EH (cell line): ENCODE measurements at regions not wholly inside any gene's neighbourhood (a gene's known extent, or its start where the extent isn't known, plus 50 kb on each side); places are given as distances from the start of the nearest gene placed in this dataset.

Experiments
- DNase-seq: peaks from one replicate; pipeline ENCODE4 v3.0.0-alpha.2; 2015; ENCODE audit warnings: low read depth

DNA sequence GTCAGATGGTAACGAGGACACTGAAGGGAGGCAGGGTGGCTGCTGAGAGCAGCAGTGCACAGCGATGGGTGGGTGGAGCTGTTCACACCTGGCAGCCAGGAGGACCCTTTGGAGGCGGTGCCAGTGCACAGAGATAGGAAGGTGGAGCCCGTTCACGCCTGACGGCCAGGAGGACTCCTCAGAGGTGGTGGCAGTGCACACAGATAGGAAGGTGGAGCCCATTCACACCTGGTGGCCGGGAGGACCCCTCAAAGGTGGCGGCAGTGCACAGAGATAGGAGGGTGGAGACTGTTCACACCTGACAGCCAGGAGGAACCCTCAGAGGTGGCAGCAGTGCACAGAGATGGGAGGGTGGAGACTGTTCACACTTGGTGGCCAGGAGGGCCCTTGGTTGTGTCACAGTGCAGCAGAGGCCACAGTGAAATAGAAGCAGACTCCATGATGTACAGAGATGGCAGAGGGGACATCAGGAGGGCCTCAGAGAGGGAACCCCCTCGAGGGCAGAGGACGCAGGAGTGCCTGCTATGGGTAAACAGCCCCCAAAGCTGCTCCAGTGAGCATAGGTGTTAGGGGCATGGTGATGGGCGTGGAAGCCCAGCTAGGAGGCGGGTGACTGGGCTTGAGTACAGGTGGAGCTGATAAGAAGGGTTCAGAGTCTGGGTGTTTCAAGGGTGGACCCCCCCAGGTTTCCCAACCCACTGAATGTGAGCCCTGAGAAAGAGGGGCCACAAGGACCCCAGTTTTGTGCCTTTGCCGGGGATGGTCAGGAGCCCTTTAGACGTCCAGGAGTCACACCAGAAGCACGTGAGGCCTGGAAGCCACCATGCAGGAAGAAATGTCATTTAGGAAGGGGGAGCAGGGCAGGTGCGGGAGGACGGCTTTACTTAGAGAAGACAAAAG lies 566.7 kb downstream of the BRD1 start:
- DNase-seq: no peak

DNA sequence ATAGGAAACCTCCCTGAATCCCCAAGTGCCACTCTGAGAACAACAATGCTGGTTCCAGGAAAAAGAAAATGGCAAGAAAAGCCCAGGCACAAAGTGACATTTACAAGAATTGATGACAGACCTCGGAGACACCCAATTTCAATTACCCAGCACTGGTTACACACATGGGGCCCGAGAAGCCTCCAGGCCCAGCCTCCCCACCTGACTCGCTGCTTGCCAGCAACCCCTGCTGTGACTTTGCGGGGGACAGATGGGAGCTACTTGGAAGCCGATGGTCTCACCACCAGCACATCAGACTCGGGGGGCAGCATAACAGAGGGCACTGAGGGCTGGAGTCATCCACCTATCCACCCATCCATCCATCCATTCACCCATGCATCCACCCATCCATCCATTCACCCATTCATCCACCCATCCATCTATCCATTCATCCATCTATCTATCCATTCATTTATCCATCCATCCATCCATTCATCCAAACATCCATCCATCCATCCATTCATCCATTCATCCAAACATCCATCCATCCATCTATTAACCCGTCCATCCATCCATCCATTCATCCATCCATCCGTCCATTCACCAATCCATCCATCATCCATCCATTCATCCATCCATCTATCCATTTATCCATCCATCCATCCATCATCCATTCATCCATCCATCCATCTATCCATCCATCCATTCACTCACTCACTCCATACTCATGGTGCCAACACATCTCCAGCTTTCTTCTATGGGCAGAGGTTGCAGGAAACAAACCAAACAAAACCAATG lies 567.6 kb downstream of the BRD1 start:
- no peak for DNase-seq

DNA sequence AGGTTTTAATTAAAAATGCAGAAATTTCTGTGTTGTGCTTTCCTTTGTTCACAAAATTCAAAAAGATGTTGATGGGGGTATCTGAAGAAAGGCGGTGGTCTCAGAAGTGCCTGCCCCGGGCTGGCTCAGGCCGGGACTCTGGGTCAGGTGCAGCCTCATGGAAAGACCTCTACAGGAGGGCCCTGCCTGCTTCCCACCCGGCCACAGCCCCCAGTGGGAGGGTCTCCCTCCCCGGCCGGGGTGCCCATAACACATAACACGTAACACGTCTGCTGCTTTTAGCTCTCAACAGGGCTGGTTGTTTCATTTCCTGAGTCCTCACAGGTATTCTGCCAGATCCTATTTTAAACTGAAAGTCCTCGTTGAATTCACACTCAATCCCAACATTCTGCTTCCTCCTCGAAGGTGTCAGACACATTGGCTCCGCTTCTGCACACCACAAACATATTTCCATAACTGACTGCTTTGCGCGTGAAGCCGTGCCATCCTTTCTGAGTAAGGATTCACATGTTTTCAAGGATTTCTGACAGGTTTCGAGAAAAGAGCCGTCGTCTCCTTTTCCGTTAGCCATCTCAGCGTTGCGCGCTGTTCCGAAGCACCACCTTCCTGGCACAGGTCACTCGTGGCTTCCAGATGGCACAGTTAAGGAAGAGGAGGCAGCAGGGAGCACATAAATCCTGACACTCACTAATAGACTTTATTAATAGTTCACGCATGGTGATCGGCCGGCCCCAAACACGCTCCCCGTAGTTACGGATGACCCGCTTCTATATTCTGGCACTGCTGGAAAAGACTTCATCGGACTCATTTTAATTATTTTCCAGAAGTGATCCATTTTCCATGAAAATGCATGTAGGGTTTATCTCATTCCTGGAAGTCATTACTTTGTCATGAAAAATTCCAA lies 569.3 kb downstream of the BRD1 start:
- no peak for DNase-seq

DNA sequence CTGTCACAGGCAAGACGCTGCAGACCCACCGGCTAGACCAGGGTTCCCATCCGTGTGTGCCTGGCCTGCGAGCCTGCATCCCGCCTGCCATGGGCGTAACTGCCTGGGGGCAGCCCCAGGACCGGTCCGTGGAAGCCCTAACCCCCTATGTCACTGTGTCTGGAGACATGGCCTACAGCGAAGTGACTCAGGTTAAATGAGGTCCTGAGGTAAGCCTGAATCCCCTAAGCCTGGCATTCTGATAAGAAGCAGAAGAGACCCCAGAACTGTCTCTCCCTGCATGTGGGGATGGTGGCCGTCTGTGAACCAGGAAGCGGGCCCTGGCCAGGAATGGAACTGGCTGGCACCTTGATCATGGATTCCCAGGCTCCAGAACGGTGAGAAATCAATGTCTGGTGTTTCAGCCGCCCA lies 570.1 kb downstream of the BRD1 start:
- DNase-seq: no peak

DNA sequence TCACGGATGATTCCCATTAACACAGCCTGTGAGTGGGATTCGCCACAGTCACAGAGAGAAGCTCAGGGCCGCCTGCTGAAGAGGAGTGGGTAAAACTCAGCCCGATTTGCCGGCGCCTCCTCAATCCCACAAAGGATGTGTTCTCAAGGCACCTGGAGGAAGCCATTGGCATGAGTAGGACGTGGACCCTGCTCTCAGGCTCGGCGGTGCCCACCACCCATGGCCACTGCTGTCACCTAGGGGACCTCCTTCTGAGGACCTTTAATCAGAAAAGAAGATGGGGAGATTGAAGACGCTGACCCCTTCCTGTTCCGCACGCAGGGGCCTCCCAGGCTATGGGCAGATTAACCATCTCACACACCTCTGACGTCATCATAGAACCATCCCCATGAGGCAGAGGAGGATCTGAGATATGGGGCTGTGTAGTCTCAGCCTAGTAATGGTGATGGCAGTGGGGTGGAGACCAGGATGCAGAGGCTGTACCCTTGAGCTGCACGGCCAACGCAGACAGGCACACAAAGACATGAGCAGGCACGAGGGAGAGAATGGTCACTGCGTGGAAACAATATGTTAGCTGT lies 571.8 kb downstream of the BRD1 start:
- DNase-seq: no peak

DNA sequence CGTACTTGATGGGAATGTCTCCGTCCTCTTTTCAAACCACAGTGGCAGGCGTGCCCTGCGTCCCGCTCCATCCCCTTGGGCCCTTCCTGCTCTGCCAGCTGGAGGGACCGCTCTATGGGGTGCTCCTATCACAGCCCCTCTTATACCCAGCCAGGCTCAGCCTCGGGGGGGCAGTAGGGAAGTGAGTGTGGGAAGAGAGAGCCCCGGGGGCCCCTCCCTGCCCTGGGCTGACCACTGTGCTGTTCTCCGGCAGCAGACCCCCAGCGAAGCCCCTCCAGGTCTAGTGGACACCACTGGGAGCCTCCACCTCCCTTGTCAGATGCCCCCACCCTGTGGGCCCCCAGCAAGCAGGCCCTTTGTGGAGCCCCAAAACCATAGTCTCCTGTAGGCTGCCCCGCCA lies 572.5 kb downstream of the BRD1 start:
- no peak for DNase-seq

DNA sequence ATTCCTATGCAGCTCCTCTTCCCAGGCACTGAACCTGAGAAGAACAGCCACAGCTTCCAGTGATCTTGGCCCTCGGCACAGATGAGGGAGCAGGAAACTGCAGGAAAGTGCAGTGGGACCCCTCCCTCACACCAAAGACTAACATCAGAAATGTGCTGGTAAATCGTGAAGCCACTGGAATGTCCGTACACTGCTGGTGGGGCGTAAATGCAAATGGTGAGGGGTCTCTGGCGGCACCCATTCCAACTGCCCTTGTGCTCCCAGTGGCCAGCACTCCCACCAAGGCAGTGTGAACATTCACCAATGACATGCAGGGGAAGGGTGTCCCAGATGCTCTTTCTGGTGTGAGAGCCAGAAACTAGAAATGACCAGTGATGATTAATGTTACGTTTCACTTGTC lies 574.0 kb downstream of the BRD1 start:
- no peak for DNase-seq

DNA sequence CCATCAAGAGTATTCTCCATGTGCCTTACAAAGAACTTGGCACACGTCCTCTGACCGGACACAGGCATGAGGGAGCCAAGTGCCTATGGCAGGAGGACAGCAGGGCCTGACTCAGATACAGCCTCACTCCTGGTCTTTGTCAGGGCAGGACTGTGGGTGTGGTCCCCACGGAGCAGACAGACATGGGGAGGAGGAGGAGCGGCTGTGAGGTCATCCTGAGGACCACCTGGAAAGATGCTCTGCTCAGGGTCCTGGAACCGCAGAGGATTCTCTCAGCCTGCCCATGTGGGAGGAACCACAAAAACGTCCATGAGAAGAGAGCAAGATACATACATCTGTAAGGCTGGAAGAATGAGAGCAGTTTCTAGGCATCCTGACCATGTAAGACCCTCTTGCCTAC lies 576.3 kb downstream of the BRD1 start:
- DNase-seq: no peak

DNA sequence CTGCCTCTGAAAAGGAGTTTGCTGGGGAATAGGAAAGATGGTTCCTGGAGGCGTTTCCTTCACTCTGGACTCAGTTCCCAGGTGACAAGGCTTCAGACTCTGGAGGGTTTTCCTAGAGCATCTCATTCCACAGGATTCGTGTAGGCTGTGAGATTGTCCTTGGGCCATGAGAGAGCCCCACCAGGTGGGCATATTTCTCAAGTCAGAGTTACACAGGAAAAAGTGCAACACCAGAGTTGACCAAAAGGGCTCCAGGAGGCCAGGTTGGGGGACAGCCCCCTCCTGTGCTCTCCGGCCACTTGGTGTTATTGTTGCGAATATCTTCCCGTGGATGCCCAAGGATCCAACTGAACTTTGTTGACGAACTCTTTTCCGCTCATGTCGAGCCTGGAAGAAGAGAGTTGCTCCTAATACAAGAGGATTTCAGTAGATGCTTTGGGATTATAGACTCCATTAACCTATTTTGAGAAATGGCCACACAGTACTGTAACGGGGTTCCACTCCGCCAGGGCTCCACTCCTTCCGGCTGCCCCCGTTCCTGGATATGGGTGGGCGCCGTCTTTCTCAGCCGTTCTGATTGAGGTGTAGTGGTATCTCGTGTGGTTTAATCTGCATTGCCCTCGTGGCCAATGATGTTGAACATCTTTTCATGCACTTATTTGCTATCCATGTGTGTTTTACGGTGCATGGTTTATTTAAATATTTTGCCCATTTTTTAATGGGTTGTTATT lies 580.3 kb downstream of the BRD1 start:
- DNase-seq: no peak

DNA sequence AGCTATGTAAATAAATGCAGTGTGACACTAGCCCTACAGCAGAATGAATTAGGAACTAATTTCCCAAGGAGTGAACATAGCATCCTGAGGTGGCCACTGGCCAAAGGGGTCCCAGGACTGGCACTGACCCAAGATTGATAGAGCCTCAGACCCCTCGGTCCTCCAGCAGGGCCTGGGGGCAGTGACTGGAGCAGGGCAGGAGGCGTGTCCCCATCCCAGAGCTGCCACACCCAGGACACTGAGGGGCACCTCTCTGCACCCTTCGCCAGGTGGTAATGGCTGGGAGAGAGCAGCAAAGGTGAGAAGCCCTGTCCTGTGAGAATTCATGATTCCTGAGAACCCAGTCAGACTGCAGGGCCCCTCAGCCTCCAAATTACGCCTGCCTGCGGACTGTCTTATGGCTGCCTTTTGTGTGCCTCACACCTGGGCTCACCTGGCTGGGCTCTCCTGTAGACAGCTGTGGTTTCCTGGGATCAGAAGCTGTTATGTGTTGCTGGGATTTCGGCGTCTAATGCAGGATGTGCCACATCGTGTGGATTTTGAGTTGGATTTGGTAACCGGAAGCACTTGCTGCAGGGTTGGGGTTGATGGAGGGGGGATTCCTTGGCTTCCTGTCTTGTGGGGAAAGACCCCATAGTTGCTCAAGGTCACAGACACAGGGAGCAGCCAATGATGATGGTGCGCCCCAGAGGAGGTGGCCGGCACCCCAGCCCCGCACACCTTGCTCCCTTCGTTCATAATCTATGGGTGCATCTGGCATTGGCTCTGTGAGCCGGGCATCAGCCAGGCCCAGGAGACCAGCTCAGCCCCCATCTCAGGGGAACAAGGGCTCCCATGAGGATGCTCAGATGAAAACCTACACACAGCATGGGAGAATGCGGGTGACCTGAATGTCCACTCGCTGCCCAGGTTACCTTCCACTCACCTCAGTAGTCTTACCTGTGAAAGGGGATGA lies 582.9 kb downstream of the BRD1 start:
- no peak for DNase-seq

DNA sequence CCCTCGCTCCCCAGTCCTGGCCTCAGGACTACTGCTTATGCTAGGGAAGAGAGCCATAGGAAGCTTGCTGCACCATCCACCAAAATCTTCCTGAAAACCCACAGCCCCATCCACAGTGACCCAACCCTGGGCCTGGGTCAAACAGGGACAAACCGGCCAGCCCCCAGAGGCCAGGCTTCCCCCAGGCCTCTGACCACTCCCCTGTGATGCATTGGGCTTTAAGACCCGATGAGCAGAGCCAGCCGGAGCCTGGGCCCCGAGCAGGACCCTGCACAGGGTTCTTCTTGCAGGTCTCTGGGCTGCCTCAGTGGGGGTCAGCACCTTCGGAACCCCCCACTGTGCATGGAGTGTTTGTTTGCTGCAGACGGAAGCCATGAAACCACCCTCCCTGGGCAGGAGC lies 583.7 kb downstream of the BRD1 start:
- no peak for DNase-seq

DNA sequence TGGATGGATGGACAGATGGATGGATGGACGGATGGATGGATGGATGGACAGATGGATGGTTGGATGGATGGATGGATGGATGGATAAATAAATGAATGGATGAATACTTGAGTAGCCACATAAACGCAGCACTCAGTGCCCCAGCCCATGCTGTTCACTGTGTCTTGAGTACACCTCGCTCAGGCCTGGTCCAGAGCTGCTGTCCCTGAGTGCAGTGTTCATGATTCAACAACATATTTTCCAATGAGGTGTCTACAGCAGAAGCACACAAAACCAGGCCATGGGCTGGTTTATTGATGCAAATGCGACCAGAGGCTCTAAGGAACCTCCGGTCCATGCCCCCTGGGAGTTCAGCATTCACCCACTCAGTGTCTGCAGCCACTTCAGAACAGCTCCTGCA lies 584.3 kb downstream of the BRD1 start:
- no peak for DNase-seq

DNA sequence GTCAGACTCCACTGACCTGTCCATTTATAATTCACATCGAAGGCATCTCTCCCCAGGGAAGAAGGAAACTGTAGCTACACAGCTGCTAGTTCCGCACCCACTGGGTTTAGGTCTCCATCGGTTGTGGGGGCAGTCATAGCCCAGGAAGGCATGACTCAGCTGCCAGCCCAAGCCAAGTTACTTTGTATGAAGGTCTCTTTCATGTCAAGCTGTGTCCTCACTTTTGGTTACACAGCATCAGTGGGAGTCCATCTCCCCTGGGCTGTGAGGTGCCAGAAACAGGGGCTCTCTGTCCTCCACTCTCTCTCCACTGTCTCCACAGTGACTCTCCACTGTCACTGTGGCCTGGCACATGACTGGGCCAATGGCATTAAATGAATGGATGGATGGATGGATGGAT lies 585.2 kb downstream of the BRD1 start:
- DNase-seq: no peak

DNA sequence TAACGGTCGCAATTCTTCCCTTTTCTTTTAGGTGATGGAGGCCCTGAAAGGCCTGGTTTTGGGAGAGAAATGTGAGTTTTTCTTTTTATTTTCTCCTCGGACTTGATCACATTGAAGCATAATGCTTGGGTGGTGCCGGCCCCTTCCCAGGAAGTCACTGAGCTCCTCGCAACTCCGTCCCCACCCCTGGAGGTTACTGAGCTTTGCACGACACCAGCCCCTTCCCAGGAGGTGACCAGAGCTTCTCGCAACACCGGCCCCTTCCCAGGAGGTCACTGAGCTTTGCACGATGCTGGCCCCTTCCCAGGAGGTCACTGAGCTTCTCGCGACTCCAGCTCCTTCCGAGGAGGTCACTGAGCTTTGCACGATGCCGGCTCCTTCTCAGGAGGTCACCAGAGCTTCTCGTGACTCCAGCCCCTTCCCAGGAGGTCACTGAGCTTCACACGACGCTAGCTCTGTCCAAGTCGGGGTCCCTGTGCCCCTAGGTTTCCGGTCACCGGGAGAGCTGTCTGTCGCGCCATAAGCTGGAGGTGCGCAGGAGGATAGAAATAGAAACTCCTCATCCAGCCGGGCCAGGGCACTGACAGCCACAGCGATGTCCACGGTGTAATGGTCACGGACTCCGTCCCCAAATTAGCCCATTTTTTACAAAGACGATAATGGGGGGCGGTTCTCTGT lies 586.4 kb downstream of the BRD1 start:
- no peak for DNase-seq

DNA sequence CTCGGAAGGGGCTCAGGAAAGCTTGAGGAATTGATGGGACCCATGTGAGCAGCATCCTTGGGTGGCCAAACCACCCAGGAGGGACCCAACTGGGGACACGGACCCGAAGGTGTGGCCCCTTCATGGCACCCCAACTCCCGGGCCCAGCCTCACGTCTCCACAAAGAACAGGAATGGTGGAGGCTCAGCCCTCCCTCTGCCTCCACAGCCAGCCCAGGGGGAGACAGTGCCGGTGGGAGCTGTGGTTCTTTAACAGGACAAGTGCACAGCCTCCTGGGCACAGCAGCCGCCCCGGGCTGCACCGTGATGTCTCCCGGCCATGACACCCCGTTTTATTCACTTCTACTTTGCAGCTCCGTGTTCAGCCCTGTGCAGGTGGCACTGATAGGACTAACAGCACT lies 587.2 kb downstream of the BRD1 start:
- DNase-seq: no peak

DNA sequence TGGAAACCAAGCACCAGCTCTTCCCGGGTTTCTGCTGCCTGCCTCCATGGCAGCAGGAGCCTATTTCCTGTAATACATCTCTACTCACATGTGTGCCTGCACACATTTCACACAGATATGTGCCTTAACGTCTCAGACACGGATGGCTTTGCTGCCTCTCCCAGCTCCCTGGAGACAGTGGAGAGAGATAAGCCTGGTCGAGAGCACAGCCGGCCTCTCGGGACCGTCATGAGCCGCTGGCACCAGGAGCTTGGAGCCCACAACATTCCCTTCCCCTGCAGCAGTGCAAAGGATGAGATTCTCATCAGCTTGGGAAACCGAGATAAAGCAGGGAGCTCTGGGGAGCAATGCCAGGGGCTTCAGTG lies 587.7 kb downstream of the BRD1 start:
- no peak for DNase-seq

DNA sequence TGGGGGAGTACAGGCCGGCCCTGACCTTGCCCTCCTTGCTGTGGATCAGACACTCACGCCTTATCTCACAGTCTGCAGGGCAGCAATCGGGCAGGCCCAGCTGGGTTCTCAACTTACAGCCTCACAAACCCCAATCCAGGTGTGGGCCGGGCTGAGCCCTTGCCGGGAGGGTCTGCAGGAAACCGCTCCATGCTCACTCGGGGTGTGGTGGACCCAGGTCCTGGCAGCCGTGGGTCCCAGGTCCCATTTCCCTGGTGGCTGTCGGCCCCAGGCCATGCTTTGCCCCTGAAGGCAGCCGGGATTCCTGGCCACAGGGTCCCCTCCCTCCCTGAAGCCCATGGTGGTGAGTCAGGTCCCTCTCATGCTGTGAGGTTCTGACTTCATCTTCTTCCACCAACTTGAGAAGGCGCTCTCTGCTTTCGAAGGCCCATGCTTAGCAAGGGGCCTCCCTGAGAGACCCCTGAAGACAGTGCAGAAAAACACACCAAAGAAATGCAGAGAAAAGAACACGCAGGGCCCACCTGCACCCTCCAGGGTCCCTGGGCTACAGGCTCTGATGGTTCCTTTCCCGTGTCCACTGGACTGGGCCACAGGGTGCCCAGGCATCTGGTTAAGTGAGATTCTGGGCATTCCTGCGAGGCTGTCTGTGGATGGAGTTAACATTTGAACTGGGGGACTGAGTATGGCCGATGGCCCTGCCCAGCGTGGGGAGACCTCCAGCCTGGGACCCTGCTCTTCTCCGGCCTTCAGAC lies 588.2 kb downstream of the BRD1 start:
- DNase-seq: no peak

DNA sequence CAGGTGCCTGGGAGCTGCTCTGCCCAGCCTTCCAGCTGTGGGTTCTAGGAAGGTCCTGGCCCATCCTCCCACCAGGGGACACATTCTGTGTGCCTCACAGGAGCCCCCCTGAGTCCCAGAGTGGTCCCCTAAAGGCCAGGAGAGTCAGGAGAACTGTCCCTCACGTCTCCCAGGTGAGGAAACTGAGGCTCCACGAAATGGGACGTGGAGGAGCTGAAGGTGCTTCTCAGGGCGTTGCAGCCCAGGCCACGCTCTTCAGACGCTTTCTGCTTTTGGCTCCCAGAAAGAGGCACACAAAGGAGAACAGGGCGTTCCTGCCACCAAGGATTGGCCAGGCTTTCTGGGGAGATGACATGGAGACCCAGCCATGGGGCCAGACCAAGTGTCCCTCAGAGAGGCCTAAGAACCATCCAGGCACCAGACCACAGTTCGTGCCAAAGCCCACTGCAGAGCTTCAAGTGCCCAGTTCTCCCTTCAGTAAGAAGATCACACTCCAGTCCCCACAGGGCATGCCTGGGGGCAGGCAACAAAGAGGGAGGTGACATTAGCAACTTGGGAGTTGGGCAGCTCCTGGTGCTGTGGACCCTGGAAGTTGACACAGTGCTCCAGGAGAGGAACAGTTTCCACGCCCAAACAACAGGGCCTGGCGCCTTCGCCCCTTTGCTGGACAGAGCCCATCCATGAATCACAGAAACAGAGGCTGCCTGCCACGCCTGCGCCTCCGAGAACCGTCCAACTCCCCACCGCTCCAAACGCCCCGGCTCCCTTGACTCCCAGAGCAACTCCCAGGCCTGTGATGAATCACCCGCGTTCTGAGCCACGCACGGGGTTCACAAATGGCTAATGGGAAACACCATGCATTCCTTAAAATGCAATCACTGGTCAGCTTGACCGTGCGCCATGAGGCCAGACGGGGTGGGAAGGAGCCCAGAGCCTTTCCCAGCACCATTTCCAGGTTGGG lies 589.2 kb downstream of the BRD1 start:
- DNase-seq: no peak
